HEK293T (cell line): ENCODE measurements at regions not wholly inside any gene's neighbourhood (a gene's known extent, or its start where the extent isn't known, plus 50 kb on each side); places are given as distances from the start of the nearest gene placed in this dataset.

Experiments used
- CTCF ChIA-PET: fragments of 350-600 bp; formaldehyde crosslinking; extraction: SDS; loops from one replicate; lab custom pipeline; 2021; ENCODE audit warnings: antibody characterized with exemption, inconsistent platforms; lab: Yijun Ruan, JAX
- POLR2A ChIA-PET: fragments of 350-600 bp; formaldehyde crosslinking; extraction: SDS; loops from one replicate; lab custom pipeline; 2020; ENCODE audit warnings: antibody characterized with exemption, inconsistent platforms; lab: Yijun Ruan, JAX
- DNase-seq: peaks from one replicate; pipeline ENCODE4 v3.0.0; 2012; ENCODE audit warnings: mixed read lengths; ENCODE audit errors: extremely low spot score
- ARNT ChIP-seq: fragments of 450-650 bp; IDR thresholded peaks from 2 replicates; pipeline ENCODE4 v1.6.1; 2017; ENCODE audit warnings: mild to moderate bottlenecking
- BHLHE40 ChIP-seq: fragments of 450-650 bp; IDR thresholded peaks from 2 replicates; pipeline ENCODE4 v1.6.1; 2016; ENCODE audit warnings: mild to moderate bottlenecking, moderate library complexity, borderline replicate concordance
- CTBP1 ChIP-seq: fragments of 450-650 bp; IDR thresholded peaks from 2 replicates; pipeline ENCODE4 v1.6.1; 2016; ENCODE audit warnings: borderline replicate concordance
- ELF4 ChIP-seq: fragments of 450-650 bp; IDR thresholded peaks from 2 replicates; pipeline ENCODE4 v1.6.1; 2017; ENCODE audit warnings: antibody characterized with exemption
- FOXA1 ChIP-seq: fragments of 450-650 bp; IDR thresholded peaks from 2 replicates; pipeline ENCODE4 v1.6.1; 2016; ENCODE audit warnings: mild to moderate bottlenecking
- FOXK2 ChIP-seq: fragments of 450-650 bp; IDR thresholded peaks from 2 replicates; pipeline ENCODE4 v1.6.1; 2016; ENCODE audit warnings: mild to moderate bottlenecking
- FOXM1 ChIP-seq: fragments of 450-650 bp; IDR thresholded peaks from 2 replicates; pipeline ENCODE4 v1.6.1; 2017; ENCODE audit warnings: mild to moderate bottlenecking, borderline replicate concordance
- HDGF ChIP-seq: fragments of 450-650 bp; IDR thresholded peaks from 2 replicates; pipeline ENCODE4 v1.6.1; 2017; ENCODE audit warnings: antibody characterized with exemption, borderline replicate concordance
- L3MBTL2 ChIP-seq: fragments of 450-650 bp; conservative IDR thresholded peaks from 2 replicates; pipeline ENCODE4 v1.6.1; 2016; ENCODE audit warnings: mild to moderate bottlenecking
- LEF1 ChIP-seq: fragments of 450-650 bp; IDR thresholded peaks from 2 replicates; pipeline ENCODE4 v1.6.1; 2017; ENCODE audit warnings: mild to moderate bottlenecking, borderline replicate concordance
- NFRKB ChIP-seq: fragments of 450-650 bp; IDR thresholded peaks from 2 replicates; pipeline ENCODE4 v1.6.1; 2016; ENCODE audit warnings: mild to moderate bottlenecking, moderate library complexity
- PKNOX1 ChIP-seq: fragments of 450-650 bp; IDR thresholded peaks from 2 replicates; pipeline ENCODE4 v1.6.1; 2016
- SP1 ChIP-seq: fragments of 450-650 bp; IDR thresholded peaks from 2 replicates; pipeline ENCODE4 v1.6.1; 2017
- SUZ12 ChIP-seq: fragments of 450-650 bp; IDR thresholded peaks from 2 replicates; pipeline ENCODE4 v1.6.1; 2016; ENCODE audit warnings: mild to moderate bottlenecking
- TARDBP ChIP-seq: fragments of 450-650 bp; IDR thresholded peaks from 2 replicates; pipeline ENCODE4 v1.6.1; 2016
- ZNF384 ChIP-seq: fragments of 450-650 bp; IDR thresholded peaks from 2 replicates; pipeline ENCODE4 v1.6.1; 2016

- CTCF ChIA-PET: no interaction called here
- DNase-seq: no peak
- no peak for TF ChIP-seq ELF4
- TF ChIP-seq CTBP1: no peak
- TF ChIP-seq PKNOX1: no peak
- TF ChIP-seq SUZ12: no peak
- TF ChIP-seq L3MBTL2: no peak
- TF ChIP-seq NFRKB: no peak
- no peak for TF ChIP-seq LEF1
- no peak for TF ChIP-seq FOXM1
- TF ChIP-seq FOXA1: no peak
- no peak for TF ChIP-seq TARDBP
- no peak for TF ChIP-seq ARNT
- no peak for TF ChIP-seq BHLHE40
- no peak for TF ChIP-seq HDGF
- POLR2A ChIA-PET: no interaction called here
These were observed 149.1 kb downstream of the RWDD3 start for GRCh38 chr1:95383111-95383510.

- TF ChIP-seq LEF1 (no peak), L3MBTL2 (no peak), HDGF (no peak), ELF4 (no peak), TARDBP (no peak), FOXA1 (no peak), BHLHE40 (no peak), SP1 (no peak), PKNOX1 (no peak), ZNF384 (no peak), CTBP1 (no peak), FOXM1 (no peak), ARNT (no peak), FOXK2 (no peak), NFRKB (no peak), SUZ12 (no peak)
- CTCF ChIA-PET: no interaction called here
- peak; percentile 21 for DNase-seq
- POLR2A ChIA-PET: no interaction called here
These were observed 150.6 kb downstream of the RWDD3 start for GRCh38 chr1:95384567-95384966.

GRCh38 chr1:95386371-95386770, 152.4 kb downstream of the RWDD3 start:
- DNase-seq: no peak
- POLR2A ChIA-PET: no interaction called here
- CTCF ChIA-PET: no interaction called here
- TF ChIP-seq HDGF (no peak), TARDBP (no peak), FOXM1 (no peak), SUZ12 (no peak), NFRKB (no peak), ZNF384 (no peak), CTBP1 (no peak), FOXA1 (no peak), ARNT (no peak), PKNOX1 (no peak), BHLHE40 (no peak), FOXK2 (no peak), ELF4 (no peak), LEF1 (no peak), L3MBTL2 (no peak), SP1 (no peak)

GRCh38 chr1:95386915-95387314, 152.9 kb downstream of the RWDD3 start:
- CTCF ChIA-PET: no interaction called here
- DNase-seq: no peak
- no peak for TF ChIP-seq SUZ12
- no peak for TF ChIP-seq NFRKB
- no peak for TF ChIP-seq L3MBTL2
- no peak for TF ChIP-seq LEF1
- TF ChIP-seq TARDBP: no peak
- no peak for TF ChIP-seq ARNT
- TF ChIP-seq SP1: no peak
- TF ChIP-seq FOXK2: no peak
- no peak for TF ChIP-seq BHLHE40
- no peak for TF ChIP-seq FOXM1
- no peak for TF ChIP-seq ZNF384
- no peak for TF ChIP-seq CTBP1
- no peak for TF ChIP-seq PKNOX1
- no peak for TF ChIP-seq HDGF
- no peak for TF ChIP-seq ELF4
- TF ChIP-seq FOXA1: no peak
- POLR2A ChIA-PET: no interaction called here

GRCh38 chr1:95388031-95388430, 154.0 kb downstream of the RWDD3 start:
- no peak for TF ChIP-seq BHLHE40
- TF ChIP-seq HDGF: no peak
- TF ChIP-seq TARDBP: no peak
- TF ChIP-seq L3MBTL2: no peak
- no peak for TF ChIP-seq FOXM1
- no peak for TF ChIP-seq NFRKB
- TF ChIP-seq FOXK2: no peak
- no peak for TF ChIP-seq ELF4
- TF ChIP-seq LEF1: no peak
- TF ChIP-seq ARNT: no peak
- TF ChIP-seq SP1: no peak
- TF ChIP-seq FOXA1: no peak
- no peak for TF ChIP-seq ZNF384
- no peak for TF ChIP-seq PKNOX1
- ChIA-PET POLR2A (no interaction called here), CTCF (no interaction called here)
- DNase-seq: no peak
